GM21526 (cell line): ENCODE measurements at regions not wholly inside any gene's neighbourhood (a gene's known extent, or its start where the extent isn't known, plus 50 kb on each side); places are given as distances from the start of the nearest gene placed in this dataset.

ENCODE experiments used
- ATAC-seq: cut with Tn5 transposase; IDR thresholded peaks from one replicate; pipeline ENCODE4 v1.9.1; 2021; ENCODE audit warnings: moderate library complexity; ENCODE audit not compliant: unreplicated experiment, low FRiP score

GRCh38 chr14:34027990-34028495 is 77.2 kb upstream of the EGLN3 start:
- ATAC-seq: no peak

GRCh38 chr14:34027130-34027989 is 76.5 kb upstream of the EGLN3 start:
- no peak for ATAC-seq

- no peak for ATAC-seq
These were observed 74.6 kb upstream of the EGLN3 start for GRCh38 chr14:34025325-34026017.

GRCh38 chr14:34024768-34025144 is 73.9 kb upstream of the EGLN3 start:
- no peak for ATAC-seq

- no peak for ATAC-seq
These were observed 73.2 kb upstream of the EGLN3 start for GRCh38 chr14:34023824-34024767.

- ATAC-seq: no peak
These were observed 70.2 kb upstream of the EGLN3 start for GRCh38 chr14:34021096-34021495.

GRCh38 chr14:34020014-34020413 is 69.1 kb upstream of the EGLN3 start:
- ATAC-seq: no peak

- peak; percentile 78 for ATAC-seq
These were observed 67.8 kb upstream of the EGLN3 start for GRCh38 chr14:34018564-34019244.

GRCh38 chr14:34018125-34018524 is 67.3 kb upstream of the EGLN3 start:
- peak; percentile 37 for ATAC-seq

GRCh38 chr14:34015383-34015782 is 64.5 kb upstream of the EGLN3 start:
- no peak for ATAC-seq

- ATAC-seq: no peak
These were observed 64.1 kb upstream of the EGLN3 start for GRCh38 chr14:34014936-34015335.

GRCh38 chr14:34013721-34014060 is 62.8 kb upstream of the EGLN3 start:
- ATAC-seq: peak; percentile 50

- peak; percentile 60 for ATAC-seq
These were observed 62.3 kb upstream of the EGLN3 start for GRCh38 chr14:34012978-34013720.

GRCh38 chr14:34012369-34012768 is 61.5 kb upstream of the EGLN3 start:
- ATAC-seq: no peak

GRCh38 chr14:34009956-34010355 is 59.1 kb upstream of the EGLN3 start:
- no peak for ATAC-seq

- no peak for ATAC-seq
These were observed 57.0 kb upstream of the EGLN3 start for GRCh38 chr14:34007902-34008301.

- ATAC-seq: no peak
These were observed 55.0 kb upstream of the EGLN3 start for GRCh38 chr14:34005901-34006300.

GRCh38 chr14:34004881-34005280 is 54.0 kb upstream of the EGLN3 start:
- ATAC-seq: no peak

- ATAC-seq: no peak
These were observed 52.8 kb upstream of the EGLN3 start for GRCh38 chr14:34003691-34004090.
